ENCODE measurements at regions not wholly inside any gene's neighbourhood (a gene's known extent, or its start where the extent isn't known, plus 50 kb on each side); places are given as distances from the start of the nearest gene placed in this dataset.

- TF ChIP-seq GATA2 (IDR thresholded peaks at IDR 0.05; ENCODE audit: low read depth, low read length), result no peak
- no peak for TF ChIP-seq GATA3 (IDR thresholded peaks at IDR 0.05; ENCODE audit: low read depth, low read length)
Observed at GRCh38 chr9:79120533-79120932, 451.2 kb upstream of the TLE4 start.

Data from SH-SY5Y (cell line).